ENCODE measurements at regions not wholly inside any gene's neighbourhood (a gene's known extent, or its start where the extent isn't known, plus 50 kb on each side); places are given as distances from the start of the nearest gene placed in this dataset.

DNA sequence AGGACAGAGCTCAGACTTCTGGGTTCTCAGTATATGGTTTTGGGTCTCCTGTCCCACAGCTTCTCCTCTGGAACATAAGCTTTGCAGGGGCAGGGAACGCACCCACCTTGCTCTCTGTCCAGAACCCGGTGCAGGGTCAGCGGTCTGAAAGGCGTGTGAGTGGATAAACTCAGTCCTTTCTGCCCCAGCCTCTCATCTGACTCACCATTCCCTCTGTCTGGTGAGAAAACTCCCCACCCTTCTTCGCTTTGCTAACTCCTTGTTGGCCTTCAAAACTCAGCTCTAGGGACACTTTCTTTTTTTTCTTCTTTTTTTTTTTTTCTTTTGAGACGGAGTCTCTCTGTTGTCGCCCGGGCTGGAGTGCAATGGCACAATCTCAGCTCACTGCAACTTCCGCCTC is 68.9 kb upstream of the NUP50 start:
- TF ChIP-seq POLR2AphosphoS5 (IDR thresholded peaks at IDR 0.05): no peak
- TF ChIP-seq, protein P1, sequence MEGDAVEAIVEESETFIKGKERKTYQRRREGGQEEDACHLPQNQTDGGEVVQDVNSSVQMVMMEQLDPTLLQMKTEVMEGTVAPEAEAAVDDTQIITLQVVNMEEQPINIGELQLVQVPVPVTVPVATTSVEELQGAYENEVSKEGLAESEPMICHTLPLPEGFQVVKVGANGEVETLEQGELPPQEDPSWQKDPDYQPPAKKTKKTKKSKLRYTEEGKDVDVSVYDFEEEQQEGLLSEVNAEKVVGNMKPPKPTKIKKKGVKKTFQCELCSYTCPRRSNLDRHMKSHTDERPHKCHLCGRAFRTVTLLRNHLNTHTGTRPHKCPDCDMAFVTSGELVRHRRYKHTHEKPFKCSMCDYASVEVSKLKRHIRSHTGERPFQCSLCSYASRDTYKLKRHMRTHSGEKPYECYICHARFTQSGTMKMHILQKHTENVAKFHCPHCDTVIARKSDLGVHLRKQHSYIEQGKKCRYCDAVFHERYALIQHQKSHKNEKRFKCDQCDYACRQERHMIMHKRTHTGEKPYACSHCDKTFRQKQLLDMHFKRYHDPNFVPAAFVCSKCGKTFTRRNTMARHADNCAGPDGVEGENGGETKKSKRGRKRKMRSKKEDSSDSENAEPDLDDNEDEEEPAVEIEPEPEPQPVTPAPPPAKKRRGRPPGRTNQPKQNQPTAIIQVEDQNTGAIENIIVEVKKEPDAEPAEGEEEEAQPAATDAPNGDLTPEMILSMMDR (IDR thresholded peaks at IDR 0.05): no peak

Measured in upper lobe of left lung (tissue), 4 donors.